GM10248 (cell line): ENCODE measurements at regions not wholly inside any gene's neighbourhood (a gene's known extent, or its start where the extent isn't known, plus 50 kb on each side); places are given as distances from the start of the nearest gene placed in this dataset.
"Not testable (repeated sequence)": the region's sequence is repeated elsewhere in the genome, so short reads cannot be mapped to it uniquely, and the experiment has no call there.

ENCODE experiments used
- CTCF ChIA-PET: fragments of 300-600 bp; sonication (Branson Sonifier 250); formaldehyde crosslinking; extraction: SDS; loops from one replicate; lab custom pipeline; 2021; ENCODE audit warnings: antibody characterized with exemption; lab: Yijun Ruan, JAX
- POLR2A ChIA-PET: fragments of 350-650 bp; sonication (Branson Sonifier 250); formaldehyde crosslinking; extraction: SDS; loops from one replicate; lab custom pipeline; 2020; ENCODE audit warnings: antibody characterized with exemption; lab: Yijun Ruan, JAX
- DNase-seq: peaks from one replicate; pipeline ENCODE4 v3.0.0; 2012; ENCODE audit errors: extremely low spot score
- TF ChIP-seq, protein P1 (sequence below): IDR thresholded peaks from 2 replicates; pipeline ENCODE4 v1.5.1; 2012; ENCODE audit warnings: mild to moderate bottlenecking, low read depth; ENCODE audit errors: extremely low read depth, missing control alignments, control extremely low read depth

DNA sequence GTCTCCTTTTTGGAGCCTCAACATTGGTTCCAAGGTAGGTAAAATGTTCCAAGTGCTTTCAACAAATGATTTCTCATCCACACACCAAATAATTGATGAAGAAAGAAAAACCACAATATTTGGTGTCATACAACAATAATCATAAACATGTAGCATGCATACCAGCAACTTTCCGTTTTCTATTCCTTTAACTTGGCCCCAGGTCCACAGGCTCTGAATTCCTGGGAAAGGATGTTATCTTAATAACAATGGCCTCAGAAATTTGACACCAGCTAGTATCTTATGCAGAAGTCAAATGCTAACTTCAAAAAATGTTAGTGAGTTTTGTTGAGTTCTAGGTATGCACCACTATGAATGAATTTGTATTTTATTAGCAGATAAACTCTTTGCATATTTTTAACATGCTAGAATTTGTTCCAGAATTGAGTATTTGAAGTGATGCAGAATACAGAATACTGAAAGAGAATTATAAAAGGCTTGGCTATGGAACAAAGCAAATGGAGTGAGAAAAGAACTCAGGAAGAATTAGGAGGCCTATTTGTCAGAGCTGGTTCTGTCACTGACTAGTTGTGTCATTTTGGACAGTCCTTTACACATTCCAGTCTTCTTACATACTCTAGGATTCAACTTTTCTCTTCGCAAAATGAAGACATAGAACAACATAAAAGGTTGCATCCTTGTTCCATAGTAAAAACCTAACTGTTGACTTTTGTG is 435.3 kb upstream of the TNC start:
- no peak for DNase-seq
- ChIA-PET POLR2A (no interaction called here), CTCF (no interaction called here)
- TF ChIP-seq, protein P1, sequence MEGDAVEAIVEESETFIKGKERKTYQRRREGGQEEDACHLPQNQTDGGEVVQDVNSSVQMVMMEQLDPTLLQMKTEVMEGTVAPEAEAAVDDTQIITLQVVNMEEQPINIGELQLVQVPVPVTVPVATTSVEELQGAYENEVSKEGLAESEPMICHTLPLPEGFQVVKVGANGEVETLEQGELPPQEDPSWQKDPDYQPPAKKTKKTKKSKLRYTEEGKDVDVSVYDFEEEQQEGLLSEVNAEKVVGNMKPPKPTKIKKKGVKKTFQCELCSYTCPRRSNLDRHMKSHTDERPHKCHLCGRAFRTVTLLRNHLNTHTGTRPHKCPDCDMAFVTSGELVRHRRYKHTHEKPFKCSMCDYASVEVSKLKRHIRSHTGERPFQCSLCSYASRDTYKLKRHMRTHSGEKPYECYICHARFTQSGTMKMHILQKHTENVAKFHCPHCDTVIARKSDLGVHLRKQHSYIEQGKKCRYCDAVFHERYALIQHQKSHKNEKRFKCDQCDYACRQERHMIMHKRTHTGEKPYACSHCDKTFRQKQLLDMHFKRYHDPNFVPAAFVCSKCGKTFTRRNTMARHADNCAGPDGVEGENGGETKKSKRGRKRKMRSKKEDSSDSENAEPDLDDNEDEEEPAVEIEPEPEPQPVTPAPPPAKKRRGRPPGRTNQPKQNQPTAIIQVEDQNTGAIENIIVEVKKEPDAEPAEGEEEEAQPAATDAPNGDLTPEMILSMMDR: no peak

DNA sequence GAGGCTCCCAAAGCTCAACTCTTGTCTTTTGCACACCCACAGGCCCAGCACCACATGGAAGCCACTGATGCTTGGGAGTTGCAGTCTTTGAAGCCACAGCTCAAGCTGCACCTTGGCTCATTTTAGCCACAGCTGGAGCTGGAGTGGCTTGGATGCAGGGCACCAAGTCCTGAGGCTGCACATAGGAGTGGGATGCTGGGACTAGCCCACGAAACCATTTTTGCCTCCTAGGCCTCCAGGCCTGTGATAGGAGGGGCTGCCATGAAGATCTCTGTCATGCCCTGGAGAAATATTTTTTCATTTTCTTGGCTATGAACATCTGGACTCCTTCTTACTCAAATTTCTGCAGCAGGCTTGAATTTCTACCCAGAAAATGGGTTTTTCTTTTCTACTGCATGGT is 438.5 kb upstream of the TNC start:
- TF ChIP-seq, protein P1: no peak
- DNase-seq: no peak

DNA sequence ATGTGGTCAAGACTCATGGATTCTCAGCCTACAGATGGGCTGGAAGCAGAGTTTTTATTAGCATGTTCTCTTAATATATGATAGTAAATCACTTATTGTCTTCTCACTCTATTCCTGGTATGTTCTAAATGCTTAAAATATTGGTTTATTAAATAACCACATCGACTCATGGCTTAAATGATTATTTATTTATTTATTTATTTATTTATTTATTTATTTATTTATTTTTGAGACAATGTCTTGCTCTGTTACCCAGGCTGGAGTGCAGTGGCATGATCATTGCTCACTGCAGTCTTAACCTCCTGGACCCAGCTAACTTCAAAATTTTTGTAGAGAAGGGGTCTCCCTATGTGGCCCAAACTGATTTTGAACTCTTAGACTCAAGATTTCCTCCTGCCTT is 457.2 kb upstream of the TNC start:
- no peak for DNase-seq
- TF ChIP-seq, protein P1: no peak
- POLR2A ChIA-PET: no interaction called here
- CTCF ChIA-PET: interaction anchor here (2.3 kb wide), 1 partner anchor 18 kb away, joined by 5 read pairs; no protein-coding TSS in a partner anchor

More for the DNA sequence above, 438.5 kb upstream of the TNC start:
- POLR2A ChIA-PET: no interaction called here
- CTCF ChIA-PET: no interaction called here

DNA sequence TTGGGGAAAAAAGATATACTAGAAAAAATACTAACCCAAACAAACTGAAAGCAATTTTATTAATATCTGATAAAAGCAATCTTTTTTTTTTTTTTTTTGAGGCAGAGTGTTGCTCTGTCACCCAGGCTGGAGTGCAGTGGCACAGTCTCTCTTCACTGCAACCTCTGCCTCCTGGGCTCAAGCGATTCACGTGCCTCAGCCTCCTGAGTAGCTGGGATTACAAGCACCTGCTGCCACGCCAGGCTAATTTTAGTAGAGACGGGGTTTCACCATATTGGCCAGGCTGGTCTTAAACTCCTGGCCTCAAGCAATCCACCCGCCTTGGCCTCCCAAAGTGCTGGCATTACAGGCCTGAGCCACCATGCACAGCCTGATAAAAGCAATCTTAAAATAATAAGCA is 467.5 kb upstream of the TNC start:
- CTCF ChIA-PET, POLR2A ChIA-PET, DNase-seq: not testable (repeated sequence)

DNA sequence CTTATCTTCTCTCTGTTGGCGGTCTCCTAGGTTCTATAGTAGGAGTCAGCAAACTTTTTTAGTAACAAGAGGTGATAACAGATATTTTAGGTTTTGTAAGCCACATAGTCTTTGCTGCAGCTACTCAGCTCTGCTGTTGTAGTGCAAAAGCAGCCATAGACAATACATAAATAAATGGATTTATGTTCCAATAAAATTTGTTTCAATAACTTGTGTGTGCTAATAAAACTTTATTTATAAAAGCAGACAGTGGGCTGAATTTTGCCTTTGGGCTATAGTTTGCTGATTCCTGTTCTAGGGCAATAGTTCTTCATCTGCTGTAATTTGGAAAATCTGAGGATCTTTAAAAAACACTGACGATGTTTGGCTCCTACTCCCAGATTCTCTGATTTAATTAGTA is 469.4 kb upstream of the TNC start:
- CTCF ChIA-PET: no interaction called here
- TF ChIP-seq, protein P1: no peak
- DNase-seq: no peak
- POLR2A ChIA-PET: no interaction called here

DNA sequence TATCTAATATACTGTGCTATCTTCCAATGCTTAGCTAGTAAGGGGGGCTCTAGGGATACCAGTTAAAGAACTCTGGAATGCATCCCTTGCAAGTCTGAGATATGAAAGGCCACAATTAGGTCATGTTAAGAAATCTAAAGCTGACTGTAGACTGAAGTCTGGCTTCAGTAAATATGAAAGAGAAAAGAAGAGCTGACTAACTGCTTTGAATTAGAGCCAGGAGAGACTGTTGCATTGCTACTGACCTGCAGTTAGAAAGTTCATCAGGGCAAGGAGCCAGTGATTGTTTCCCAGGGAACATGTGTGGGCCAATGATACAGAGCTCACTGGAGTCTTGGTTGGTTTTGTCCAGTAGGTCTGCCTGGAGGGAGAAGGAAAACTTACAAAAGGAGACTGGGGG is 472.1 kb upstream of the TNC start:
- DNase-seq: no peak
- CTCF ChIA-PET: interaction anchor here (1.1 to 1.5 kb wide), 4 partner anchors 9 to 12 kb away, joined by 3 to 6 read pairs (median 4); no protein-coding TSS in a partner anchor
- TF ChIP-seq, protein P1: no peak
- POLR2A ChIA-PET: no interaction called here

DNA sequence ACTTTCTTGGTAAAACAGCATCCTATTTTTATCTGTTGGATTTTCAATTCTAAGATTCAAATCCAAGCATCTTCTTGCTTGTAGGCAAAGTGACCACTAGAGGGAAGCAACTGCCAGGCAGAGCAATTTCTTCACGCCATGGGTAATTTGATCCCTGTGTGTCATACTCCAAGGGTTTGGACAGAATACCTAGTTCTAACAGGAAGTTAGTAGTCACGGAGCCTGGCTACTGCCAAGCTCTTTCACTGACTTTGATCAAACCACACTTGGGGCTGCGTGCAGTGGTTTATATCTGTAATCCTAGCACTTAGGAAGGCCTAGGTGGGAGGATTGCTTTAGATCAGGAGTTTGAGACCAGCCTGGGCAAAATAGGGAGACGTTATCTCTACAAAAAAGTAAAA is 473.6 kb upstream of the TNC start:
- TF ChIP-seq, protein P1: peak; percentile 38
- POLR2A ChIA-PET: no interaction called here
- CTCF ChIA-PET: interaction anchor here (1.2 to 3.6 kb wide), 6 partner anchors 8 to 1263 kb away, joined by 3 to 27 read pairs (median 10); no protein-coding TSS in a partner anchor
- DNase-seq: peak; percentile 26
